HG03460 (cell line): ENCODE measurements at regions not wholly inside any gene's neighbourhood (a gene's known extent, or its start where the extent isn't known, plus 50 kb on each side); places are given as distances from the start of the nearest gene placed in this dataset.

Source experiments
- ATAC-seq: cut with Tn5 transposase; IDR thresholded peaks from one replicate; pipeline ENCODE4 v1.9.1; 2021; ENCODE audit not compliant: unreplicated experiment

DNA sequence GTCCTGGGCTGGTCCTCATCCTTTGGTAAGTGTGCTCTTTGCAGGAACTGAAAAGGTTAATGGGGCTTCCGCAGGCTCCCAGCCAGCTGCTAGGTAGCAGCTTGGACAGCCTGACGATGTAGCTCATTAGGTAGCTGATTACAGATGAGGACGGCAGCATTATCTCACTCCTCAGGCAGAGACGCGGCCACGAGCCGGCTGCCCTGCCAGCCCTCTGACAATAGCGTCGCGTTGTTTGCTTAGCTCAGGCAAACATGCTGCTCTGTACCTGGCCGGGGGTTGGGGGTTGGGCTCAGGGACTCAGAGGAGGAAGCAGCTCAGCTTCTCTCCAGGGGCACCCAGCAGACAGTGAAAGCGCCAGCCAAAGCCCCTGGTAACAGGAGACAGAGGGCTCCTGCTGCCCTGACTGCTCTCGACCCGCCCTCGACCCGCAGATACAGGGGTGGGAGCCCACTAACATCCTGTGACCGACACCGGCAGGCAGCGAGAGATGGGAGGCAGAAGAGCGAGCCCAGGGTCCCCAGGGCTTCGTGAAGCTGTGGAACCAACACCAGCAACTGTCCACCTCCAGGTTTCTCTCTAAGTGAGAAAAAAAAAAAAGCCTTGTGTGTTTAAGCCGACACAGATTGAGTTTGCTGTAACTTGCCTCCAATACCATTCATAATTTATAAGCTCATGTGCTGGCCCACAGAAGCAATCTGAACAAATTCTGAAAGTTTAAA is 53.4 kb upstream of the DLK1 start:
- ATAC-seq, result no peak

- ATAC-seq, result no peak
These were observed 52.9 kb upstream of the DLK1 start for GRCh38 chr14:100673807-100674154.

DNA sequence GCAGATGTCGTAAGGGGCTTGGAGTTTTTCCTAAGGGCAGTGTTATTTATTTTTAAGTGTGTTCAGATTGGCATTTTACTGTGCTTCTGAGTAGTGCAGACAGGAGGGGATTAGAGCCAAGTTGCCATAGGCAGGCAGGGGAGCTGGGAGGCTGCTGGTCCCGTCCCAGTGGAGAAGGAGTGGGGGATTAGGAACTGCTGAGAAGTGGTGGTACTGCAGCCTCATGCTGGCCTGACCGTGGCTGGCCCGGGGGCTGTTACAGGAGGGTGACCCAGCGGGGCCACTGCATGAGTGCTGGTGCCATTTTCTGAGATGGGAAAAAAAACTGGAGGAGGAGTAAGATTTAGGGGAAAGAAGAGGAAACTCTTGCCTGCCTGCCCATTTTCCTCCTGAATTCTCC is 52.3 kb upstream of the DLK1 start:
- no peak for ATAC-seq

GRCh38 chr14:100674897-100675619 is 51.6 kb upstream of the DLK1 start:
- ATAC-seq, result no peak

GRCh38 chr14:100675699-100676684 is 50.7 kb upstream of the DLK1 start:
- no peak for ATAC-seq
